NCI-H345 treated with DMSO at 0.1 percent for 48 hours (cell line): ENCODE measurements at regions not wholly inside any gene's neighbourhood (a gene's known extent, or its start where the extent isn't known, plus 50 kb on each side); places are given as distances from the start of the nearest gene placed in this dataset.

Experiments
- DNase-seq: peaks from one replicate; lab custom pipeline; 2025; ENCODE audit not compliant: unreplicated experiment; lab: John Stamatoyannopoulos, UW

DNA sequence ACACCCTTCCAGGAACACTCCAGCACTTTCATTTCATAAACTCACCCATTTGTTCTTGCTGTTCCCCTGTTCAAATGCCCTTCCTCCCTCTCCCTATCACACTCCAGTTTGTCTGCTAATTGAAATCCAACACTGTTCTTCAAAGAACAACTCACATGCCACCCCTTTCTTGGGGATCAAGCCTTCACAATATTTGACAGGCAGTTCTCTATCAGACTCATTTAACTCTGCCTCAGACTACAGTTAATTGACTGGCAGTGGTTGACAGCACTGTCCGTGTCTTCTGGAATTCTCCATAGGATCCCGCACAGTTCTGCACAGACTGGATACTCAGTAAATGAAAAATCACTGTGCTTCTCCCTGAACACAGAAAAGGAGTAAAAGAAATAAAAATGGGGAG is 87.8 kb downstream of the PMP22 start:
- DNase-seq: no peak

DNA sequence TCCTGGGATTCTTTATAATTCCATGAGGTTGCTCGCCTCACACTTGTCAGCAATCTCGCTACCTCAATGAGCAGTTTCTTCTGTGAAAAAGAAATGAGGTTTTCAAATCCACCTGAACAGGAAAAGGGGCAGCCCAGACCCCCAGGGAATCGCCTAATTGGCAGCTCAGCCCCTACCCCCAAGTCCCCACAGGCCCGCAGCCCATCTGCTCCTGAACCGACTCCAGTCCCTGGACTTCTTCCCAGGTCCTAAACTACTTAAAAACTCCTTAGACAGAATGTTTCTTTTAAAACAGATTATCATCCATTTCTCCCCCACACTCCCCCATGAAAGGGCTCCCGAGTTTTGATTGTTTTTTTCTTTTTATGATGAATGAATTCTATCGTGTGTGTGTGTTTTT is 89.8 kb downstream of the PMP22 start:
- DNase-seq: no peak

- DNase-seq: no peak
Measured at GRCh38 chr17:15171167-15172047, 93.7 kb downstream of the PMP22 start.

GRCh38 chr17:15169676-15170075 is 95.5 kb downstream of the PMP22 start:
- DNase-seq: no peak

- DNase-seq: no peak
Measured at GRCh38 chr17:15168379-15168778, 96.7 kb downstream of the PMP22 start.

GRCh38 chr17:15161395-15161794 is 103.7 kb downstream of the PMP22 start:
- no peak for DNase-seq

- no peak for DNase-seq
Measured at GRCh38 chr17:15157051-15157450, 108.1 kb downstream of the PMP22 start.

DNA sequence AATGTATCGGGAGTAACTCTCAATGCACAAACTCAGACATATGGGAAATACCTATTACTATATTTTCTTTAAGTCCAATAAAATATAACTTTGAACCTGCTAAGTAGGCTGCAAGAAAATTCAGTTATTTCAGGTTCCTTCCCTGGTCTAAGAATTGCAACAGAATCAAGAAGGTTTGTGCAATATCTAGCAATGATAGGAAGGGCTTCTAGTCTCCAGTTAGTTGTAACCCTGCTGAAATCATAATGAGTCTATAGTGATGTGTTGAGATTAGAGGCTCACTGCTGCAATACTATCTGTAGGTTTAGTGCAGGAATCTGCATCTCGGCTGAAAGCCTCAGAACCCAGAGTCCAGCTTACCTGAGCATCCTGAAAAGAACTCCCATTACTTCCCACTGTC is 110.5 kb downstream of the PMP22 start:
- no peak for DNase-seq

- DNase-seq: no peak
Measured at GRCh38 chr17:15145621-15146020, 119.5 kb downstream of the PMP22 start.

DNA sequence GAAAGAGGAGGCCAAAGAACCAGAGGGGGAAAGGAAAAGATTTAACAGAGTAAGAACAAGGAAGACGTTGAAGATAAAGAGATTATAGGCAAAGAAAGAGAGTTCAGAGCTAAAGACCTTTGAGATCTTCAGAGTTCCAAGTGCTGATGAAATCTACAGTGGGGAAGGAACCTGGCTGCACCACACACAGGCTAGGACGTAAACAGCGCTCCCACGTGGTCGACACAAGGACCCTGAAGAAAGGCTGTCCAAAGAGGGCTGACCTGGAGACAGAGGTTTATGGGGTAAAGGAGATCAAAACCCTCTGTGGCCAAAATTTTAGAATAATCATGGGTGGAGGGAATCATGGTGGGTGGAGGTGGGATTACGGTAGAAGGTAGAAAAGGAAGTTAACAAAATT is 121.6 kb downstream of the PMP22 start:
- no peak for DNase-seq

DNA sequence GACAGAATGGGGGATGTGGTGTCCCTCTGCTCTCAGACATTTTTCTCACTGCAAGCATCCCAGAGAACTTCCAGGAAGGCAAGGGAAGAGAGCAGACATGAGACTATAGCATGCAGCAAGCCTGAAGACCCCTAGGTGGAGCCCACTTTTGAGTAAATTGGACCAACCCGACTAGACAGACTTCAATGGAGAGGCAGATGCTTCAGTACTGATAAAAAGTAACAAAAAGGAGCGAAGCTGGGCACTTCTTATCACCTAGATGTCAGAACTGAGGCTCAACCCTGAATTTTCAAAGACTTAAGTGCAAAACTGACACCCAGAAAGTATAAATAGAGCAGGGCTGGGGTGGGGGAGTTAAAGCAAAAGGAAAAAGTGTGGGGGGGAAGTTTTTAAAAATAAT is 130.8 kb downstream of the PMP22 start:
- no peak for DNase-seq

DNA sequence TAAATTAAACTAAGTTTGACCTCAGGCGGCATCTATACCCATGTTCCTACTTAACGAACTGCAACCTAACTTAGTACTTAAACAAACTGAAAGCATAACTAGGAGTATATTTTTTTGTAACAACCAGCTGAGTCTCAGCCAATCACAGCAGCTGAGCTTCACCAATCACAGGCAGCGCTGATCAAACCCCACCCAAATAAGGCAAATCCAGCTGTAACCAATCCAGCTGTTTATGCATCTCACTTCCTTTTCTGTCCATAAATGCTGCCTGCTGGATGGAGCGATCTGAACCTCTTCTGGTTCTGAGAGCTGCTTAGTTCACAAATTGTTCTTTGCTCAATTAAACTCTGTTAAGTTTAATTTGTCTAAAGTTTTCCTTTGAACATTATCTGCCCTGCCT is 131.3 kb downstream of the PMP22 start:
- no peak for DNase-seq

- no peak for DNase-seq
Measured at GRCh38 chr17:15133143-15133542, 132.0 kb downstream of the PMP22 start.

- DNase-seq: no peak
Measured at GRCh38 chr17:15130426-15130825, 134.7 kb downstream of the PMP22 start.

GRCh38 chr17:15129986-15130385 is 135.1 kb downstream of the PMP22 start:
- no peak for DNase-seq

GRCh38 chr17:15124746-15125145 is 140.4 kb downstream of the PMP22 start:
- DNase-seq: no peak

DNA sequence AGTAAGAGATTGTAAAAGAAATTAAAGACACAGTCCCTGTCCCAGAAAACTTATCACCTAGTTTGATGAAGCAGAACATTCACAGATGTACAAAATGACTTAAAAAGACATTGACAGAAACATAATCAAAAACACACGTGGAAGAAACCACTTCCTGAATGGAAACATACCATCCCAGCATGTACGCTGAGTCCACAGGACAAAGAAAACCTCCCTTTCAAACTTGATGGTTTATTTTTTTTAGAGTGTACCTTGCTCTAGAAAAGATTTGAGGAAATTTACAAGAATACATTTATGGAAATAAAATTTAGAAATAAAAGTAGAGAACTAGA is 140.9 kb downstream of the PMP22 start:
- DNase-seq: no peak

DNA sequence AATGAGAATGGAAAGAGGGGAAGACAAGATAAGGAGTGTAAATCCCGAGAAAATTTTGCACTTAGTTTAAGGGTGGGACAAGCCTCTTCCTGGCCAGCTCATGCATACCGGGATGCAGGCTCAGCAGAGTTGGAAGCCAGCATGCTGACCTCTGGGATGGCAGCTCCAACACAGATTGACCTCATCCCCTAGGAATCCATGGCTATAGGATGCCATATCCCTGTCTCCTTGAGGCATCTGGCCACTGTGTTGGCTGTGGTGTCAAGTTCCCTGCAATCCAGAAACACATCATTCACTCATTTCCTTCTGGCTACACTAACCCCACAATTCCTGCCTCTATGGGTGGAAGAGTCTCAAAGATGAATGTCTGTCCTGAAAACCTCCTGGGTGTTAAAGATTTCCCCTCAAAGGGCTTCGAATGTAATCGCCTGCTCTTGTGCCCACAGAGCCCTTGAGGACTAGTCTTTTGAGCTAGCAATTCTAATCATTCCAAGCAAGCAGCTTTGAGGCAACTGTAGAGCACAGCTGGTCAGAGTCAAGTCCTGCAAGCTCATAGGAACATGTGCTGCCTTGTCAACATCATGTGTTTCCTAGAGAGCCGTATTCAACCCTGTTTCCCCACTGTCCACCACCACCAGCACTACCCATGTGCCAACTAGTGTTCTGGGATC is 141.4 kb downstream of the PMP22 start:
- no peak for DNase-seq

GRCh38 chr17:15122857-15123256 is 142.3 kb downstream of the PMP22 start:
- no peak for DNase-seq

DNA sequence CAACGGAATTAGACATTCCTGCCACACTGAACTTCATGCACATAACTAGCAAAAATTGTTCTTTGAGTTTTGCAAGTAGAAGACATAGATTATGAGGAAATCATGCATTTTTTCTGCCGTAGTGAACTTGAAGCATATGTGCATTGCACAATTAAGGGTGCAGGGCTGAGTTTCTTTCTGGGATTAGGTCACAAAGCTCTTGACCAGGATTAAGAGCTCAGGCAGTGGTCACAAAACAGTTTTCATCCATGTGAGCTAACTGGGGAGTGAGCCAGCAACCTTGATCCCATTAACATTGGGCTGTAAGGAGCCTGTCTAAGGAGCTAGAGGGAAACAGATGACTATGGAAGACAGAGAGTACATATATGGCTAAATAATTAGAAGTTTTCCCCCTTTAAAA is 143.7 kb downstream of the PMP22 start:
- no peak for DNase-seq

GRCh38 chr17:15119968-15120367 is 145.2 kb downstream of the PMP22 start:
- no peak for DNase-seq

DNA sequence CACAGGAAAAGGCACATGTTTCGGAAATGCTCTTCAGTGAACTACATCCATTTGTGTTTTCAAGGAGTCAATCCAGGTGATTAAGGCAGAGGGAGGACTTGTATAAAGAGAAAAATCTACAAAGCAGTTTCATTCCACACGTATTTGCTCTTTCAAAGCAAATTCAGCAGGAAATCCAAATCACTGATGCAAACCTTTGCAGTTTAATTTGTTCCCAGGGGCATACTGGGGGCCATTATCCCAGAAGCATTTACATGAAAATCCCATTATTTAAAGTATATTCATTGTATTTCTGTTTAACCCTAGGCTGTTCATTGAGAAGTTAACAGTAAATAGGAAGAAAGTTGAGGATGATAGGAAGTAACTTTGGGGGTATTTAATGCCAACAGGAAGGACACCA is 147.9 kb downstream of the PMP22 start:
- DNase-seq: no peak
